B cell (primary cell): ENCODE measurements at regions not wholly inside any gene's neighbourhood (a gene's known extent, or its start where the extent isn't known, plus 50 kb on each side); places are given as distances from the start of the nearest gene placed in this dataset.

Experiments used
- ATAC-seq: fragments of 200-7000 bp; cut with Tn5 transposase; one replicate; pipeline ENCODE4 v1.10.0; 2021; ENCODE audit warnings: low read depth, mild to moderate bottlenecking, moderate number of reproducible peaks, moderate library complexity
- CTCF ChIA-PET: fragments of 350-600 bp; sonication (Branson Sonifier 250); formaldehyde crosslinking; loops from one replicate; lab custom pipeline; 2021; ENCODE audit warnings: antibody characterized with exemption, inconsistent platforms; lab: Charles Lee
- POLR2A ChIA-PET: fragments of 350-600 bp; sonication (Branson Sonifier 250); formaldehyde crosslinking; loops from one replicate; lab custom pipeline; 2021; ENCODE audit warnings: antibody characterized with exemption; lab: Charles Lee
- DNase-seq: peaks from one replicate; pipeline ENCODE4 v3.0.0; 2013
- H2AFZ ChIP-seq: 2 replicates; pipeline ENCODE4 v1.6.1; 2012; ENCODE audit warnings: mild to moderate bottlenecking, low read depth, low read length; ENCODE audit not compliant: insufficient read depth, poor library complexity, severe bottlenecking
- H3K27ac ChIP-seq, 2 donors: 1 replicate in 1 of 2; 2 replicates in 1 of 2; pipeline ENCODE4 v1.5.1; 2012 to 2013; ENCODE audit warnings: low read length in 2 of 2, mild to moderate bottlenecking in 2 of 2, moderate library complexity in 1 of 2
- H3K27me3 ChIP-seq, 4 experiments: fragments of 200-600 bp in 1 of 4; sonication (generic) in 1 of 4; replicated peaks in 1 of 4; 1 replicate in 2 of 4; 2 replicates in 2 of 4; pipeline versions ENCODE4 v1.6.1 to v1.7.0; 2013 to 2016; ENCODE audit warnings: low read length in 3 of 4, mild to moderate bottlenecking in 2 of 4, mixed read lengths in 1 of 4, moderate library complexity in 1 of 4; ENCODE audit not compliant: insufficient read depth in 4 of 4, control insufficient read depth in 3 of 4; ENCODE audit errors: control extremely low read depth in 1 of 4
- H3K36me3 ChIP-seq, 2 experiments: replicated peaks in 1 of 2; 1 replicate in 1 of 2; 2 replicates in 1 of 2; pipeline versions ENCODE4 v1.6.1 to v1.7.1; 2013; ENCODE audit warnings: low read length in 1 of 2; ENCODE audit not compliant: insufficient read depth in 2 of 2, control insufficient read depth in 1 of 2; ENCODE audit errors: control extremely low read depth in 1 of 2, extremely low read depth in 1 of 2
- H3K4me1 ChIP-seq, 2 donors: fragments of 200-600 bp in 1 of 2; sonication (generic) in 1 of 2; 1 replicate in 1 of 2; 2 replicates in 1 of 2; pipeline versions ENCODE4 v1.5.1 to v1.6.1; 2013 to 2017; ENCODE audit warnings: low read length in 2 of 2; ENCODE audit not compliant: control insufficient read depth in 2 of 2, insufficient read depth in 2 of 2
- H3K4me2 ChIP-seq: replicated peaks from 2 replicates; pipeline ENCODE3; 2012; ENCODE audit warnings: mild to moderate bottlenecking, low read depth, low read length; ENCODE audit not compliant: poor library complexity, severe bottlenecking
- H3K4me3 ChIP-seq, 5 experiments: fragments of 200-600 bp in 1 of 5; sonication (generic) in 1 of 5; 1 replicate in 3 of 5; 2 replicates in 2 of 5; pipeline versions ENCODE4 v1.5.1 to v1.7.0; 2011 to 2016; ENCODE audit warnings: low read length in 4 of 5, mild to moderate bottlenecking in 4 of 5, low read depth in 2 of 5, control low read depth in 1 of 5, moderate library complexity in 1 of 5; ENCODE audit not compliant: insufficient read depth in 1 of 5; ENCODE audit errors: control extremely low read depth in 1 of 5, extremely low read depth in 1 of 5
- H3K79me2 ChIP-seq: fragments of 200-600 bp; sonication (generic); one replicate; pipeline ENCODE4 v1.6.0; 2016; ENCODE audit warnings: low read length; ENCODE audit not compliant: control insufficient read depth, insufficient read depth
- H3K9ac ChIP-seq: fragments of 200-600 bp; sonication (generic); 2 replicates; pipeline ENCODE4 v1.6.1; 2017; ENCODE audit warnings: mild to moderate bottlenecking, low read length, moderate library complexity
- H3K9me3 ChIP-seq, 3 donors: one replicate each; pipeline versions ENCODE4 v1.6.1 to v1.7.1; 2013; ENCODE audit warnings: low read length in 2 of 3; ENCODE audit not compliant: control insufficient read depth in 2 of 3, insufficient read depth in 1 of 3; ENCODE audit errors: control extremely low read depth in 1 of 3
- H4K20me1 ChIP-seq: 2 replicates; pipeline ENCODE4 v1.6.0; 2012; ENCODE audit warnings: mild to moderate bottlenecking, low read length; ENCODE audit not compliant: insufficient read depth, control insufficient read depth, poor library complexity, severe bottlenecking
- H3K27ac Mint-ChIP-seq: one replicate; pipeline ENCODE4 v1.8.0; 2021; ENCODE audit warnings: mixed read lengths
- H3K27me3 Mint-ChIP-seq: one replicate; pipeline ENCODE4 v1.8.0; 2021; ENCODE audit warnings: mixed read lengths
- H3K4me1 Mint-ChIP-seq: one replicate; pipeline ENCODE4 v1.8.0; 2021; ENCODE audit warnings: mixed read lengths
- H3K4me3 Mint-ChIP-seq: one replicate; pipeline ENCODE4 v1.8.0; 2021; ENCODE audit warnings: mixed read lengths
- H3K9me3 Mint-ChIP-seq: one replicate; pipeline ENCODE4 v1.8.0; 2022; ENCODE audit warnings: mixed read lengths; ENCODE audit not compliant: insufficient read depth
- EZH2 ChIP-seq: IDR thresholded peaks from 2 replicates; pipeline ENCODE4 v1.6.1; 2012; ENCODE audit warnings: borderline replicate concordance, low read depth, mild to moderate bottlenecking, moderate library complexity, low read length; ENCODE audit not compliant: insufficient read depth, poor library complexity, severe bottlenecking
- WGBS: methylation state at CpG from one replicate; pipeline ENCODE4 v1.1.5; 2013; ENCODE audit warnings: missing lambda C conversion rate; ENCODE audit not compliant: insufficient coverage; 5-methylcytosine and 5-hydroxymethylcytosine counted together
- intact Hi-C: fragments of 100-400 bp; cut with micrococcal nuclease; formaldehyde crosslinking; loops from one replicate; pipeline ENCODE4 v1.10.0; 2022
- TF ChIP-seq, protein P1 (sequence below): fragments of 200-600 bp; IDR thresholded peaks from one replicate; pipeline ENCODE4 v1.8.0; 2022; ENCODE audit warnings: antibody characterized with exemption, mild to moderate bottlenecking

DNA sequence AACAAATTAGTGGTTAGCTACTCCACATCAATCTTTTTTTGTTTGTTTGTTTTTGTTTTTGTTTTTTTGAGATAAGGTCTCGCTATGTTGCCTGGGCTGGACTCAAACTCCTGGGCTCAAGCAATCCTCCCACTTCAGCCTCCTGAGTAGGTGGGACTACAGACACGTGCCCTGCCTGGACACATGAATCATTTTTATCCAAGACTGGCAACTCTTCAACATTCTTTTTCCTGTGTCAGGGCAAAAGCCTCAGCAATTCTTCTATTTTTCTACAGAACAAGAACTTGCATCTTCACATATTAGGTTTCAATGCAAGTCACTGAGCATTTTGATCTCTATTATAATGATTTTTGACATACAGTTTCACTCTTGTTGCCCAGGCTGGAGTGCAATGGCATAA lies 76.8 kb upstream of the LRCH1 start:
- CTCF ChIA-PET = interaction anchor here (0.6 kb wide), 1 partner anchor 898 kb away, joined by 6 read pairs; no protein-coding TSS in a partner anchor
- WGBS = 81% methylated on average over 2 of the region's 2 CpGs

DNA sequence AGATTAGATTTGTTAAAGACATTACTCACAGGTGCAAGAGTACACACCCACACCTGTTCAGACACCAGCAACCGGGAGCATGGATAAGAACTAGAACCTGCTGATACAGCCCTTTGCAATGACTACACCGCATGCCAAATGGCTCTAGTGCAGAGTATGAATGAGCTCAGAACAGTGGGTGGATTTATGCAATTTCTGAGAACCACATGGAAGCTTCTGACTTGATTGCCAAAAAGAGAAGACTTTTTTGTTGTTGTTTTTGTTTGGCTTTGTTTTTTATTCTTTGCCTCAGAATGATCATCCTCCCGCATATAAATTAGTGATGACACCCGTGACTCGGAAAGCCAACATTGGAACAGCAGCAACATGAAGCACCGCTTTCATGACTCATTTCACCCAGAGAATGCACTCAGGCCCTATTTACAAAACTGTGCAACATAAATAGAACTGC lies 77.4 kb upstream of the LRCH1 start:
- Histone ChIP-seq H4K20me1 (no peaks in the 10 kb centered on the region), H3K27me3 (no peaks in the 10 kb centered on the region), H3K9me3 (no peaks in the 10 kb centered on the region), H3K79me2 (no peaks in the 10 kb centered on the region), H3K4me3 (no peak overlapping the region), H3K27ac (no peak overlapping the region), H3K4me1 (no peaks in the 10 kb centered on the region), H2AFZ (no peak overlapping the region), H3K4me2 (no peak overlapping the region), H3K36me3 (no peaks in the 10 kb centered on the region), H3K9ac (no peak overlapping the region)
- DNase-seq (no peak), ATAC-seq (no peak)
- ChIA-PET CTCF (no interaction called here), POLR2A (no interaction called here)
- H3K4me1 Mint-ChIP-seq = no peaks in the 10 kb centered on the region
- WGBS = 98% methylated on average over 5 of the region's 6 CpGs
- TF ChIP-seq EZH2 = no peak
- TF ChIP-seq, protein P1, sequence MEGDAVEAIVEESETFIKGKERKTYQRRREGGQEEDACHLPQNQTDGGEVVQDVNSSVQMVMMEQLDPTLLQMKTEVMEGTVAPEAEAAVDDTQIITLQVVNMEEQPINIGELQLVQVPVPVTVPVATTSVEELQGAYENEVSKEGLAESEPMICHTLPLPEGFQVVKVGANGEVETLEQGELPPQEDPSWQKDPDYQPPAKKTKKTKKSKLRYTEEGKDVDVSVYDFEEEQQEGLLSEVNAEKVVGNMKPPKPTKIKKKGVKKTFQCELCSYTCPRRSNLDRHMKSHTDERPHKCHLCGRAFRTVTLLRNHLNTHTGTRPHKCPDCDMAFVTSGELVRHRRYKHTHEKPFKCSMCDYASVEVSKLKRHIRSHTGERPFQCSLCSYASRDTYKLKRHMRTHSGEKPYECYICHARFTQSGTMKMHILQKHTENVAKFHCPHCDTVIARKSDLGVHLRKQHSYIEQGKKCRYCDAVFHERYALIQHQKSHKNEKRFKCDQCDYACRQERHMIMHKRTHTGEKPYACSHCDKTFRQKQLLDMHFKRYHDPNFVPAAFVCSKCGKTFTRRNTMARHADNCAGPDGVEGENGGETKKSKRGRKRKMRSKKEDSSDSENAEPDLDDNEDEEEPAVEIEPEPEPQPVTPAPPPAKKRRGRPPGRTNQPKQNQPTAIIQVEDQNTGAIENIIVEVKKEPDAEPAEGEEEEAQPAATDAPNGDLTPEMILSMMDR = no peak
- H3K4me3 Mint-ChIP-seq = no peak overlapping the region
- peaks cover 10% of the 10 kb centered on the region for H3K27me3 Mint-ChIP-seq
- no peaks in the 10 kb centered on the region for H3K9me3 Mint-ChIP-seq
- H3K27ac Mint-ChIP-seq = no peak overlapping the region
- intact Hi-C loops = no loop called here

More for the DNA sequence above, 76.8 kb upstream of the LRCH1 start:
- Histone ChIP-seq H2AFZ (no peak overlapping the region), H3K4me3 (no peak overlapping the region), H4K20me1 (no peaks in the 10 kb centered on the region), H3K9me3 (no peaks in the 10 kb centered on the region), H3K79me2 (no peaks in the 10 kb centered on the region), H3K36me3 (no peaks in the 10 kb centered on the region), H3K4me2 (no peak overlapping the region), H3K4me1 (no peaks in the 10 kb centered on the region), H3K27me3 (no peaks in the 10 kb centered on the region), H3K9ac (no peak overlapping the region), H3K27ac (no peak overlapping the region)
- H3K4me1 Mint-ChIP-seq = no peaks in the 10 kb centered on the region
- H3K27me3 Mint-ChIP-seq = peaks cover 12% of the 10 kb centered on the region
- H3K27ac Mint-ChIP-seq = no peak overlapping the region
- H3K4me3 Mint-ChIP-seq = no peak overlapping the region
- intact Hi-C loops = no loop called here
- TF ChIP-seq, protein P1 = no peak
- no peak for TF ChIP-seq EZH2
- ATAC-seq (no peak), DNase-seq (no peak)
- POLR2A ChIA-PET = no interaction called here
- no peaks in the 10 kb centered on the region for H3K9me3 Mint-ChIP-seq
